ENCODE measurements at regions not wholly inside any gene's neighbourhood (a gene's known extent, or its start where the extent isn't known, plus 50 kb on each side); places are given as distances from the start of the nearest gene placed in this dataset.

DNA sequence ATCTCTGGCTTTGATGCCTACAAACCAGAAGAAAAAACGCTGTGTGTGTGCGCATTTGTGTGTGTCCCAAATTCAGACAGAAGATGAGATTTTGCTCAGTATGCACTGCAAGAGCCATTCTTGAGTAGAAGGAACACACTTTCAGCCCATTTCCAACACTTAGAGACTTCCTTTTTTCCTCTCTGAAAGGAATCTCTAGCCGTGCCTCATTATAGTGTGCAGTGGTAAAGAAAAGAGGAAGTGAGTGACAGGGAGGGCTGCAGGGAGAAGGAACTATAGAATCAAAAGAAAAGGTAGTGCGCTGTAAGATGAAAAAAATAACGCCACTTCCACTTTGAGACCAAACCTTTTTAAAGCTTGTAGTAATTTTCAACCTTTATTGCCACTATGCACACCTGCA lies 1400.9 kb upstream of the FLRT2 start:
- Histone ChIP-seq H3K4me2 (ENCODE audit: low read length) (no peak overlapping the region), H2AFZ (ENCODE audit: low read depth, low read length) (no peak overlapping the region), H3K27ac (ENCODE audit: low read length) (no peak overlapping the region)

DNA sequence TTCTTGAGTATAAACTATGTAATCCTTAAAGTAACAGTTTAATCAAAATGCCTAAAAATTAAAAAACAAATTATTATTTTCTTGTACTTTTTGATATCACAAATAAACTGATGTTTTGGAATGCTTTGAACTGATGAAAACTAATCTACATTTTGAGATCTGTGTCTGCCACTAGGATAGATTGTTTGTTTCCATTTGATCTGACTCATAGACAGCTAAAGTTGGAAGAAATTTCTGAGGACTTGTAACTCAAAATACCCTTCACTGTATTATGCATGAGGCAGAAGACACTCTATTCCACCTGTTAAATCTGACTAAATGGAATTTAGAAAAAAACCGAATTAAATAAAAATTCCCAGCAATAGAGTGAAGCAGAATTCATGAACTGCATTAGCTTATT lies 1400.0 kb upstream of the FLRT2 start:
- H3K9me3 ChIP-seq (ENCODE audit: low read length): no peaks in the 10 kb centered on the region
- H3K36me3 ChIP-seq (ENCODE audit: insufficient read depth, low read length): no peaks in the 10 kb centered on the region
- H3K4me3 ChIP-seq (ENCODE audit: low read length): no peak overlapping the region
- no peaks in the 10 kb centered on the region for H3K27me3 ChIP-seq (ENCODE audit: insufficient read depth, low read depth, low read length)
- no peaks in the 10 kb centered on the region for H3F3A ChIP-seq (ENCODE audit: insufficient read depth, low read length, poor library complexity, severe bottlenecking)
- no peak overlapping the region for H3K9ac ChIP-seq (ENCODE audit: low read length)
- no peaks in the 10 kb centered on the region for H3K79me2 ChIP-seq (replicated peaks; ENCODE audit: insufficient read depth, low read length)
- no peaks in the 10 kb centered on the region for H4K20me1 ChIP-seq (ENCODE audit: insufficient read depth)
- no peak overlapping the region for H3K27ac ChIP-seq (ENCODE audit: low read length)
- H2AFZ ChIP-seq (ENCODE audit: low read depth, low read length): no peak overlapping the region
- H3K4me2 ChIP-seq (ENCODE audit: low read length): no peak overlapping the region
- H3K9me2 ChIP-seq (ENCODE audit: insufficient read depth, low read length): no peaks in the 10 kb centered on the region
- no peak for TF ChIP-seq RAD21 (conservative IDR thresholded peaks at IDR 0.05)
- no peak for TF ChIP-seq TAF1 (IDR thresholded peaks at IDR 0.05; ENCODE audit: low read depth)
- no peak for TF ChIP-seq REST (IDR thresholded peaks at IDR 0.05; ENCODE audit: borderline replicate concordance)
- TF ChIP-seq MXI1 (conservative IDR thresholded peaks at IDR 0.05; ENCODE audit: poor library complexity, severe bottlenecking): no peak
- no peak for TF ChIP-seq SMC3 (conservative IDR thresholded peaks at IDR 0.05; ENCODE audit: poor library complexity)
- TF ChIP-seq, protein P1, sequence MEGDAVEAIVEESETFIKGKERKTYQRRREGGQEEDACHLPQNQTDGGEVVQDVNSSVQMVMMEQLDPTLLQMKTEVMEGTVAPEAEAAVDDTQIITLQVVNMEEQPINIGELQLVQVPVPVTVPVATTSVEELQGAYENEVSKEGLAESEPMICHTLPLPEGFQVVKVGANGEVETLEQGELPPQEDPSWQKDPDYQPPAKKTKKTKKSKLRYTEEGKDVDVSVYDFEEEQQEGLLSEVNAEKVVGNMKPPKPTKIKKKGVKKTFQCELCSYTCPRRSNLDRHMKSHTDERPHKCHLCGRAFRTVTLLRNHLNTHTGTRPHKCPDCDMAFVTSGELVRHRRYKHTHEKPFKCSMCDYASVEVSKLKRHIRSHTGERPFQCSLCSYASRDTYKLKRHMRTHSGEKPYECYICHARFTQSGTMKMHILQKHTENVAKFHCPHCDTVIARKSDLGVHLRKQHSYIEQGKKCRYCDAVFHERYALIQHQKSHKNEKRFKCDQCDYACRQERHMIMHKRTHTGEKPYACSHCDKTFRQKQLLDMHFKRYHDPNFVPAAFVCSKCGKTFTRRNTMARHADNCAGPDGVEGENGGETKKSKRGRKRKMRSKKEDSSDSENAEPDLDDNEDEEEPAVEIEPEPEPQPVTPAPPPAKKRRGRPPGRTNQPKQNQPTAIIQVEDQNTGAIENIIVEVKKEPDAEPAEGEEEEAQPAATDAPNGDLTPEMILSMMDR (IDR thresholded peaks at IDR 0.05; ENCODE audit: poor library complexity, severe bottlenecking): no peak
- no peak for TF ChIP-seq EZH2 (IDR thresholded peaks at IDR 0.05; ENCODE audit: borderline replicate concordance, insufficient read depth, low read length, poor library complexity, severe bottlenecking)
- TF ChIP-seq POLR2AphosphoS5 (IDR thresholded peaks at IDR 0.05): no peak
- TF ChIP-seq EP300 (conservative IDR thresholded peaks at IDR 0.05; ENCODE audit: poor library complexity, severe bottlenecking): no peak

More for the DNA sequence above, 1400.9 kb upstream of the FLRT2 start:
- Histone ChIP-seq H3F3A (ENCODE audit: insufficient read depth, low read length, poor library complexity, severe bottlenecking) (no peaks in the 10 kb centered on the region), H3K9me2 (ENCODE audit: insufficient read depth, low read length) (no peaks in the 10 kb centered on the region), H3K9ac (ENCODE audit: low read length) (no peak overlapping the region), H3K36me3 (ENCODE audit: insufficient read depth, low read length) (no peaks in the 10 kb centered on the region), H4K20me1 (ENCODE audit: insufficient read depth) (no peaks in the 10 kb centered on the region), H3K79me2 (replicated peaks; ENCODE audit: insufficient read depth, low read length) (no peaks in the 10 kb centered on the region), H3K4me3 (ENCODE audit: low read length) (no peak overlapping the region), H3K9me3 (ENCODE audit: low read length) (no peaks in the 10 kb centered on the region), H3K27me3 (ENCODE audit: insufficient read depth, low read depth, low read length) (no peaks in the 10 kb centered on the region)
- TF ChIP-seq POLR2AphosphoS5 (IDR thresholded peaks at IDR 0.05): no peak
- TF ChIP-seq EP300 (conservative IDR thresholded peaks at IDR 0.05; ENCODE audit: poor library complexity, severe bottlenecking): no peak
- TF ChIP-seq RAD21 (conservative IDR thresholded peaks at IDR 0.05): no peak
- TF ChIP-seq REST (IDR thresholded peaks at IDR 0.05; ENCODE audit: borderline replicate concordance): peak; percentile 36
